SW480 (cell line): ENCODE measurements at regions not wholly inside any gene's neighbourhood (a gene's known extent, or its start where the extent isn't known, plus 50 kb on each side); places are given as distances from the start of the nearest gene placed in this dataset.
"Not testable (repeated sequence)": the region's sequence is repeated elsewhere in the genome, so short reads cannot be mapped to it uniquely, and the experiment has no call there.

Experiments used
- DNase-seq: peaks from one replicate; pipeline ENCODE4 v3.0.0-alpha.2; 2016; ENCODE audit warnings: low spot score

DNA sequence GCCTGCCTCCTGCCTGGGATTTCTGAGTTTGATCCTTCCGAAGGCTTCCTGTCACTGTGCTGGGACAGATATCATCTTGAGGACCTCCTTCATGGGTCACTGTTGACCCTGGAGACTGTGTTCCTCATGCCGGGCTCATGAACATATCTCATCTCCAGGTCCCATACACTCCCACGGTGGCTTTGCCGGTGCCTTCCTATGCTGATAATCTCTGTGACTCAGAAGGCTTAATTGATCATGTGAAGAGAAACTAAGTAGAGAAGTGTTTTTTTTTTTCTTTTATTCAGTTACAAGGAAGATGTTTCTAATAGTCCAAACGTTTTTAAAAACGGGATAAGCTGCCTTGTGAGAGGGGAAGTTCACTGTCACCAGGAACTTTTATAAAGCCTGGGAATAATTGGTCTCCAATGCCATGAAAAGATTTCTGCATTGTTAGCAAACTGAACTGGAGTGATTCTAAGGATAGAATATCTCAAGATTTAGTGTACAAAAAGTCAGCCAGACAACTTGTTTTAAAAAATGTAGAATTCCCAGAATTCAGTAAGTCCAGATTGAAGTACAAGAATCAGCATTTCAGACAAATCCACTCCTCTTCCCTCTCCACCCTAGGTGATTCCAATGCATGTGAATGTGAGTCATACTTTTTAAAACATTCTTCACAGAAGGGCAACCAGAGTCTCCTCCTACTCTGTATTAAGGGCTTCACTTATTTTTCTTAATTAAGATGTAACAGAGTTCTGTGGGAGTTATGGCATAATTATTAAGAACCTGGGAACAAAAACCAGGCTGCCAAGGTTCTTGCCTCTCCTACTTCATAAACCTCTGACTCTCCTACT lies 139.8 kb upstream of the LGR5 start:
- DNase-seq, result no peak

DNA sequence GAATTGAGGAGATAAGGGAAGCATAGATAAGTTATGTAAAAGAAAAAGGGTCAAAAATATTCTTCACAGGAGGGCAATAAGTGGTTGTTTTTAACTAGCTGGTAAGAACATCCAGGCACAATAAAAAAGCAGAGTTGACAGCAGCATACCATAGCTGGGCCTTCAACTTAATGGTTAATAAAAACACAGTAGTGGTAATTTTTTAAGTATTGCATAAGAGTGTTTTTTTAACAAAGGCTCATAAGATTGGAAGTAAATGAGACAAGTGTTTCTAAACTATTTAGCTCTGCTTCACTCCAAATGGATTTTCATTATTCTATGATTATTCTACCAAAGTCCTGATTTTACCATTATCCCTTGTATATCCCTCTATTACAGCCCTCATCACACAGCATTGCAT lies 140.1 kb upstream of the TSPAN8 start:
- no peak for DNase-seq

DNA sequence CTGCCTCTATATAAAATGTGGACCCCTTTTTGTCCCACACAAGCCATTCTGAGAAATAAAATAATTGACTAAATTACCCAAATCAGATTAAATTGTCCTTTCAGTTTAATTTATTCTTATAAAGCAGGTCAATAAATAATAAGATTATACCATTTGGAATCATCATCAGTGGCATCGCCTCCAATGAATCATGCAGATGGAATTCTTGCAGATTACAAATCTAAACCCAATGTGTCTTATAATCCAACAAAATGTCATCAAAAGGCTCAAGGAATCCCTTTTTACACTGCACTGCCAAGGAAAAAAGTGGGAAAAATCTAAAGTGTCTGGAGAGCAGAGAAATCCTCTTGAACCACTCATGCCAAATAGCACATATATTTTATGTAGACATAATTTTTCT lies 138.2 kb upstream of the TSPAN8 start:
- DNase-seq, result no peak

DNA sequence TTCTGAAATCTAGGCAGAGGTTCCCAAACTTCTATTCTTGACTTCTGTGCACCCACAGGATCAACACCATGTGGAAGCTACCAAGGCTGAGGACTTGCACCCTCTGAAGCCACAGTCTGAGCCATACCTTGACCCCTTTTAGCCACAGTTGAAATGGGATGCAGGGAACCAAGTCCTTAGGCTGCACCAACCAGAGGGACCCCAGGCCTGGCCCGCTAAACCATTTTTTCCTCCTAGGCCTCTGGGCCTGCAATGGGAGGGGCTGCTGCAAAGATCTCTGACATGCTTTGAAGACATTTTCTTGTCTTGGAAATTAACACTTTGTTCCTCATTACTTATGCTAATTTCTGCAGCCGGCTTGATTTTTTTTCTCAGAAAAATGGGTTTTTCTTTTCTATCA lies 133.9 kb upstream of the TSPAN8 start:
- DNase-seq, result no peak

DNA sequence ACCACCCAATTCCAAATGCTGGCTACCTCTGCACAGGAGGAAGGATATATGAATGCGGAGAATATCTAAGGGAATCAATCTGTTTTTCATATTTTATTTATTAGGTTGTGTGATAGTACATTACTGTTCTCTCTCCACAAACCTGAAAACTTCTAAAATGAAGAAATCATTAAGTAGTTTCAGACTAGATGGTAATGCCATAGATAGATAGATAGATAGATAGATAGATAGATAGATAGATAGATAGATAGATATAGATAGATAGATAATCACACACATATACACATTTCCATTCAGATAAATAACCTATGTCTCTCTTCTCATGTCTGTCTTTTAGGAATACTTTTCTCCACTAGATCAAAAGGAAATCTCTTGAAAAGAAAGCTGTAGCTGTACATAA lies 126.1 kb upstream of the TSPAN8 start:
- DNase-seq, result no peak

DNA sequence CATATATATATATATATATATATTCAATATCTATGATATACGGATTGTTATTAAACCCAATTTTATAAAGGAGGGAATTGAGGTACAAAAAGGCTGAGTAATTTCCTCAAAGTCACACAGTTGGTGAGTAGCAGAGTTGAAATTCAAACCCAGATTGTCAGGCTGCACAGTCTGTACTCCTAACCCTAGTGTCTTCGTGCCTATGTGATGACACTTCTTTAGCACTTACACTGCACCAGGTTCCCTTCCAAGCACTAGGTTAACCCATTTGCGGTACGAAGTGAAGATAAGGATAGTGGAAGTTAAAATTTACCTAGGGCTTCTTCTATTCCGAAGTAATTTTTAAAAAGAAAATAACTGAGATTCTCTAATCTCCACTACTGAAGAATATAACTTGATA lies 125.1 kb upstream of the TSPAN8 start:
- DNase-seq, result no peak

DNA sequence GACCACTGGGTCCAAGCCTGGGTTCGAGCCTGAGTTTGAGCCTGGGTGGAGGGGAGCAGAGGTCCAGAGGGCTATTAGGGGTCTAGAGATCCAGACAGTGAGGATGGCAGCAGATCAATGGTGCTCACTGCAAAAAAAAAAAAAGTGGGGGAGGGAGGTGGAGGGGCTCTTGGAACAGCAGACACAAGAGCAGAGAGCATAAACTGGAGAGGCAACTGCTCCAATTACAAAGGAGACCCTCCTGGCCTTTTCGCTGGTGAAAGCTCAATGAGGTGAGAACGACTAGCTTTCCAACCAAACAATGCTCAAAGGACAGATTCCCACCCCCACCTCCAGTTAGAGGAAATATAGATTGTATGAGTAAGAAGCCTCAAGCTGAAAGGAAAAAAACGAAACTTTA lies 124.2 kb upstream of the TSPAN8 start:
- no peak for DNase-seq

DNA sequence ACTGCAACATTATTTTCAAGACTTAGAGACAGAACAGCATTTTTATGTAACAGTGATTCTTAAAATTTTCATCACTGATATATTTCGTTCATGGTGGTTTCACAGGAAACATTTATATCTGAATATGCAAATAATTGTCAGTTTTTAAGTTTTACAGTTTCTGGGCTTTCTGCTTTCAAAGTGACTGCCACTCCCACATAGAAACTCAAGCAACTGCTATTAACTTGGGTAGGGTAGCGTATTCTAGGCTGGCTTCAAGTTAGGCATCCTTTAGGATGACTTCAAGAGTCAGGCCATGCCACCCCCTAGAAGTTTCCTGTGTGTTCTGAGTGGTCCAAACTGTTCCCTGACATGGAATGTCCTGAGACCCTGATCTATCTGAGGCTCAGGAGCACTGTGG lies 123.6 kb upstream of the TSPAN8 start:
- no peak for DNase-seq

DNA sequence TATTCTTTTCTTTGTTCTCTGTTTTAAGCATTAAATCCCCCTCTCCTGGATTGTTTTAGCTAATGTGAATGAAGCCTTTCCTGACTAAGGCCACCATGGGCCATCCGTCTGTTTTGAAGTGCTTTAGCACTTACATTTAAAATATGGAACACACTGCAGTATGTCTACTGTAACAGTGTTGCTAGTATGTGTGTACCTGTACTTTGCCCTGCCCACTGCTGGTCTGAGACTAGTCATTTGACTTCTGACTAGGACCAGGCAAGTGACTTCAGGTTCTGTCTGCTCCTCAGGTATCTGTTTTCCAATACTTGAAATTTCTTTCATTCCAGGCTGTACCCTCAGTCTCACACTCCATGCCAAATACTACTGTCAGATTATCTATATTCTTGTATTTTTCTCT lies 120.1 kb upstream of the TSPAN8 start:
- DNase-seq, result no peak

DNA sequence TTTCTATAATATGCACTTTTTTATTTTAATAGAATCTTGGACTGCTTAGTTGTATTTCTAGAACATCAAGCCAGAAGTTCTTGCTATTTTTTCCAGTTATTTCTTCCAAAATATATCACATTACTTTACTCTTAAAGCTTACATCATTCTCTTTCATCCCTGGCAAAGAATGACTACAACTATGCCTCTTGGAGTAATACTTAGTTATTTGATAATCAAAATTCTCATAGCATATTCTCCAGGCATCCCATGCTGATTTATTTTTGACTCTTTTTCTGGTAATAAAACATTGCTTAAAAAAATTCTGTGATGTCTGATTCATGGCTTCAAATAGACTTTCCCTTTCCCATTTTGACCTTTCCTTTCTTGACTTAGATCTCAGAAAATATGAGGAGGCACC lies 118.7 kb upstream of the TSPAN8 start:
- no peak for DNase-seq

DNA sequence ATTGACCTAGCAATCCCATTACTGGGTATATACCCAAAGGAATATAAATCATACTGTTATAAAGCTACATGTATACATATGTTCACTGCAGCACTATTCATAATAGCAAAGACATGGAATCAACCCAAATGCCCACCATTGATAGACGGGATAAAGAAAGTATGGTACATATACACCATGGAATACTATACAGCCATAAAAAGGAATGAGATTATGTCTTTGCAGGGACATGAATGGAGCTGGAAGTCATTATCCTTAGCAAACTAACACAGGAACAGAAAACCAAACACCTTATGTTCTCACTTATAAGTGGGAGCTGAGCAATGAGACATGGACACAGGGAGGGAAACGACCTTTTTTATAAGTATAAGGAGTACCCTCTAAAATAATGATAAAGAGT lies 113.0 kb upstream of the TSPAN8 start:
- DNase-seq, result not testable (repeated sequence)

DNA sequence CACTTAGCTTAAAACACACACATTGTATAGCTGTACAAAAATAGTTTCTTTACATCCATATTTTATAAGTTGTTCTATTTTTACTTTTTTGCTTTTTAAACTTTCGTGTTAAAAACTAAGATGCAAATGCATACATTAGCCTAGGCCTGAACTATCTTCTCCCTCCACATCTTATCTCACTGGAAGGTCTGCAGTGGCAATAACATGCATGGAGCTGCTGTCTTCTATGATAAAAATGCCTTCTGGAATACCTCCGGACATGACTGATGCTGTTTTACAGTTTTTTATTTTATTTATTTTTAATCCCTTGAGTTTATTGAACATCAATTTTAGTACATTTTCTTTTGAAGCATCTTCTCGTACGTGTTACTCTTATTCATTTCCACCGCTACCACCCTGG lies 112.3 kb upstream of the TSPAN8 start:
- no peak for DNase-seq

DNA sequence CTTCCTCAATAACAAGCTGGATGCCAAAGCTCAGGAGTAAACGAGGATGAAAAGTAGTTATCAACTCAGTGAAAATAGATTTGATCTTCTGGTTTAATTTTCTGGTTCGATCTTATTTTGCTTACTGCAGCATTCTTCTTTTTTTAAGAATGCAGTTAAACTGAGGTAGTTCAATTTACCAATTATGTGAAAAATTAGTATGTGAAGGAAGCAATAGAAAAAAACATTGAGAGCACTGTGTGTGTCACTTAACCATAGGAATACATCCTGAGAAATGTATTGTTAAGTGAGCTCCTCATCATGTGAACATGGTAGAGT lies 111.4 kb upstream of the TSPAN8 start:
- no peak for DNase-seq

DNA sequence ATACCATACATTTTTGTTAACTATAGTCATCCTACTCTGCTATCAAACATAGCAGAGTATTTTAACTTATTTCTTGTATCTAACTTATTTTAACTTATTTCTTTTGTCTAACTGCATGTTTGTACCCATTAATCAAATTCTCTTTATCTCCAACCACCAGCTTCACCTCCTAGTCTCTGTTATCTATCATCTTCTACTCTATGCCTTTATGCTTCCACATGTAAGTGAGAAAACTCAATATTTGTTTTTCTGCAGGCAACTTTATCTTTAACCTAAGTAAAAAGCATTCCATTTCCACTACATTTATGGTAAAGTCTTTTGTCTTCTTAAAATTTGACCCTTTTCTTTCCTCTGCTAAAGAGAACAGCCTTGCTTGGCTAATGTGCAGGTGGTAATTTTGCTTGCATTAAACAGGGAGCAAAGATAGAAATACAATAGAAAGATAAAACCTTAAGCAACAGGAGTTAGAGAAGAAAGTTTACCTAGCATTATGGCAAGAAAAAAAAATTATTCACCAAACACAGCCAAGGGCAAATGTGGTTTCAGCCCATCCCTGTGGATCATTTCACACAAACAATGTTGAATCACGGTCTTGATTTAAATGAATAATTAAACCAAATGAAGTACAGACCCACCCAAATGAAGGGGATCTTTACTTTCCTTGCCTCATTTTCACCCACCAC lies 110.9 kb upstream of the TSPAN8 start:
- no peak for DNase-seq

DNA sequence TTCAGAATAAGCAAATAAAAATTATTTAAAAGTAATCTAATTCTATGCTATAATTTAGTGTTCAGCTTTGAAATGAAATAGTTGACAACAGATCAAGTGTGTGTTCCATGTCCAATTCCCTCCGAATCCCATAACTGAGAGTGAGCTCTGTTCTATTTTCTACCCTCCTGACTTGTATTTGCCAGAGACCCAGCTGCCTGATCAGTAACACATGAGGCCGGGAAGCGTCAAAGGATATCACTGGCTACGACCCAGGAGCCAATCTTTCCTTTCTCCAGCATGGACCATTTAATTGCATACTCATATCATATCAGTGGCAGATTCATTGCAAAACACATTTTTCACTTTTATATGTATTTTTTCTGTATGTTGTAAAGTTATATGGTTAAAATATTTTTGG lies 108.8 kb upstream of the TSPAN8 start:
- DNase-seq, result no peak

DNA sequence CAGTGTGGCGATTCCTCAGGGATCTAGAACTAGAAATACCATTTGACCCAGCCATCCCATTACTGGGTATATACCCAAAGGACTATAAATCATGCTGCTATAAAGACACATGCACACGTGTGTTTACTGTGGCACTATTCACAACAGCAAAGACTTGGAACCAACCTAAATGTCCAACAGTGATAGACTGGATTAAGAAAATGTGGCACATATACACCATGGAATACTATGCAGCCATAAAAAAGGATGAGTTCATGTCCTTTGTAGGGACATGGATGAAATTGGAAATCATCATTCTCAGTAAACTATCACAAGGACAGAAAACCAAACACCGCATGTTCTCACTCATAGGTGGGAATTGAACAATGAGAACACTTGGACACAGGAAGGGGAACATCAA lies 107.9 kb upstream of the TSPAN8 start:
- not testable (repeated sequence) for DNase-seq

DNA sequence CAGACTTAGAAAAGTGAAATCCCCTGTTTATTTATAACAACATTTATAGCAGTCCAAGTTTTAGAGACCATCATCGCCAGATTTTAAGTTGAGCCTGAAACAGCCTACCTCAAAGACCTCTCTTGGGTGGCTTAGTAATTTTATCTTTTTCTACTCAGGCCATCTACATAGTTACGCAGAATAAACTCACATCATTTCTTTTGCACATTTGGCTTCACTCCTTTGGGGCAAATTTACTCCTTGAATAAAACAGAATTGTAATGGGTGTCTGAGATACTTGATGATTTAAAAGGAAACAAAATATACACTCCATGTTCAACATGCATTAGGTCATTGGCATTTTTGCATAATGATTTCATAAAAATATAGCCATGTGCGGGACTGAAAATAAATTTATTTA lies 104.7 kb upstream of the TSPAN8 start:
- no peak for DNase-seq

DNA sequence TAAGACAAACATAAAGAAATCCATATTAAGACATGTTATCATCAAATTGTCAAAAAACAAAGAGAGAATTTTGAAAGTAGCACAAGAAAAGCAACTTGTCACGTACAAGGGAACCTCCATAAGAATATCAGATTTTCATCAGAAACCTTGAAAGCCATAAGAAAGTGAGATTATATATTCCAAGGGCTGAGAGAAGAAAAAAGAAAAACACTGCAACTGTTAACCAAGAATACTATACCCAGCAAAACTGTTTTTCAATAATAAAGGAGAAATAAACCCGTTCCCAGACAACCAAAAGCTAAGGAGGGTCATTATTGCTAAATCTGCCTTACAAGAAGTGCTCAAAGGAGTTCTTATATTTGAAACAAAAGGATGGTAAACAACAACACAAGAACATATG lies 94.7 kb upstream of the TSPAN8 start:
- no peak for DNase-seq

DNA sequence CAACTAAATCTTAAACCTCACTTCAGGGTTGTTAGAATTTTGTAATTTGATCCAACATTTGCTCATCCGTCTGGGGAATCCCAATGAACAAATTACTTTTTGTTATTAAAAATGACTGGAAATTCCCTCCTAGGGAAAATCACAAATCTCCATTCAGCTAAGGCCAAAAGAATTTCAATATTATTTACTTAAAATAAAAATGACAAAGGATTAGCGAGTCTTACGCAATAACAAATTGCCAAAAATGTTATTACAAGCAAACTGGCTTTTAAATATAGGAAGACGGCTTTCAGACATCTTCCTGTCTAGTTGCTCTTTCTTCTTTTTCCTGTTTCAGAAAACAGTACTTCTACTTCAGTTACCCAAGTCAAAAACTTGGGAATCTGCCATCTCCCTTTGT lies 92.4 kb upstream of the TSPAN8 start:
- no peak for DNase-seq

DNA sequence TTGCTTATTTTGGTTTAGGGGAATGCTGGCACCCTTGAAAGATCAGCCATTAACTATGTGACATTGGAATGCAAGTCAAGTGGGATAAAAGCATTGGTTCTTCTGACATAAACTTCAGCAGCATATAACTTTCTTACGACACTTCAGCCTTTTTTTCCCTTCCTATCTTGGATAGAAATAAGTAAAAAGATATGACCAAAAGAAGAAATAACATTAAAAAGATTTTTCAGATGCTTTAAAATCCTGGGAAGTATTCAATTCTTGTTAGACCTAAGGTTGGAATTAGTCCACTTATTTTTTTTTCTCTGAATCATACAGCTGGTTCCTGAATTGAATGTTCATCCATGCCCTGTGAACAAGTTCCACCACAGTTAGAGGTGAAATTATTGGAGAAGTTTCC lies 85.6 kb upstream of the TSPAN8 start:
- DNase-seq, result no peak

DNA sequence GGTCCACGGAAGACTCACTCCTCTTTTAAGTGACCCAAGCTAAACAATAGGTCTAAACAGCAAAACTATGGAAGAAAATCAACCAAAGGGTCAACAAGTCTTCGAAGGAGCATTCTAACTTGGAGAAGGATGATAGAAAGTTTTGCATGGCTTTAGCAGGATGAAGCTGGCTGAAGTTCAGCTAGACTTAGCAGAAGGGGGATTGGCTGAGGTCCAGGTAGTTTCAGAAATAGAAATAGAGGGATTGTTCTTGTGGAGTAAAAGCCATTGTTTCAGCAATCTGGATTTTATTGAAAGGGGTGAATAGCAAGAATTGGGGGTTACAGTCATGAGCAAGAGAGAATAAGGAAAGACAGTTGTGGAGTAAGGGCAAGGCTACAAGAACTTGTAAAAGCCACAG lies 84.7 kb upstream of the TSPAN8 start:
- DNase-seq, result no peak

DNA sequence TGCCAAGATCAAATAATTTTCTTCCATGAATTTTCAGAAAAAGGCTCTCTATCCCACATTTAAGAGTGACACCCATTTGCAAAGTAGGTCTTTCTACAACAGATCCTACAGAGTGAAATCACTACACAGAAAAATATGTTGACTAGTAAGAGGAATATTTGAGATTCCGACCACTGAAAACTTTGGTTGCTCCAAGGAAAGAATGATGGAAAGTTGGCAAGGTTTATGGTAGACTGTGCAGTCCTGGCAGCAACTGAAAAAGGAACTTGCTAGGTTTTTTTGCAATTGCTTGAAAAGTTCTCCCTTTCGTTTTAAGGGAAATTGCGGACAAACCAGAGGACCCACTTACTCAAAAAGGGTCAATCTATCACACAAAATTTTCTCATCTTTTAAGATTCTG lies 83.1 kb upstream of the TSPAN8 start:
- no peak for DNase-seq

DNA sequence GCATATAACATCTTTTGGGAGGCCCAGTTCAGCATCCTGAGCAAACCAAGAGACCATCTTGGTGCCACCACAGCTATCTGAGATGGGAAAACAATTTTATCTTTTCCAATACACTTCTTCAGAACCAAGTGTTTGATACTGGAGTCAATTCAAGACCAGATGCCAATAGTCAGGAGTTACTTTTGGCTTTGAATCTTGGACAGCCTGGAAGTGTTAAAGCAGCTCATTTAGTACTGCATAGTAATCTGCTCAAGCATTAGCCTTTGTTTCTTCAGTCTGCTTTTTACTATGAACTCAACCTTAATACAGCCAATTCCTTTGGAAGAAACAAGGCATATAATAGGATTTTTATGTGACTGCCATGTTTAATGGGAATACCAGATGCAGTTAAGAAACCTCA lies 81.9 kb upstream of the TSPAN8 start:
- no peak for DNase-seq

DNA sequence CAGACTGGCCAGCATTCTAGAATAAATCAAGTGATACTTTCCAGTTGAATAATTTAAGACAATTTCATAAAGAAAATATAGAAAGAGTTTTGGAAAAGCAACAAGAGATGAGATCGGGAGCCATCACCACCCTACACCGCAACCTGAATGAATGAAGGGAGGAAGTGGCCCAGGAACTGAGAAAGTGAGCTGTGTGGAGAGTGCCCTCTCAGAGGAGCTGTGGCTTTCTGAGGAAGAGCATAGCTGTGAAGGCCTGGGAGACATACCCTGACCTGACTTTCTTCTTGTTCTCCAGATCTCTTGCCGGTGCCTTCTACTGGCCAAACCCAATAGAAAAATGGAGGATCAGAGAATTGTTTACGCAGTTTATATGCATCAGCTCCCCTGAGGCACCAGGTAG lies 79.3 kb upstream of the TSPAN8 start:
- DNase-seq, result no peak
